ENCODE measurements at regions not wholly inside any gene's neighbourhood (a gene's known extent, or its start where the extent isn't known, plus 50 kb on each side); places are given as distances from the start of the nearest gene placed in this dataset.
A peak's percentile ranks its signal among the peaks of the same experiment; 100 is the strongest.

GRCh38 chr11:69878927-69879728 is 59.9 kb upstream of the FGF3 start:
- H3K4me3 ChIP-seq: no peak overlapping the region
- intact Hi-C loops (cut with DNase I): no loop called here
- H3K27ac ChIP-seq: no peak overlapping the region
- TF ChIP-seq CTCF (IDR thresholded peaks at IDR 0.05): no peak
- H3K4me1 ChIP-seq: no peaks in the 10 kb centered on the region
- ATAC-seq (no peak), DNase-seq (peak in 2 of 4 donors; percentile 13 to 45)
- H3K27me3 ChIP-seq: peaks cover 0 to 54% of the 10 kb centered on the region in 2 donors
- no peaks in the 10 kb centered on the region for H3K36me3 ChIP-seq
- H3K9me3 ChIP-seq: no peaks in the 10 kb centered on the region

GRCh38 chr11:69879729-69880005 is 60.5 kb upstream of the FGF3 start:
- Histone ChIP-seq H3K4me3 (no peak overlapping the region), H3K4me1 (no peaks in the 10 kb centered on the region), H3K36me3 (no peaks in the 10 kb centered on the region), H3K9me3 (no peaks in the 10 kb centered on the region), H3K27ac (no peak overlapping the region), H3K27me3 (peaks cover 0 to 52% of the 10 kb centered on the region in 2 donors)
- ATAC-seq (no peak), DNase-seq (peak in 2 of 4 donors; percentile 19 to 40)
- TF ChIP-seq CTCF (IDR thresholded peaks at IDR 0.05): no peak
- intact Hi-C loops (cut with DNase I): no loop called here

- no peaks in the 10 kb centered on the region for H3K9me3 ChIP-seq
- H3K4me1 ChIP-seq: no peaks in the 10 kb centered on the region
- no peak overlapping the region for H3K4me3 ChIP-seq
- no peak for ATAC-seq
- TF ChIP-seq CTCF (IDR thresholded peaks at IDR 0.05): no peak
- peak in 2 of 4 donors; percentile 23 to 49 for DNase-seq
- no peak overlapping the region for H3K27ac ChIP-seq
- H3K36me3 ChIP-seq: no peaks in the 10 kb centered on the region
- intact Hi-C loops (cut with DNase I): no loop called here
- H3K27me3 ChIP-seq: peaks cover 0 to 46% of the 10 kb centered on the region in 2 donors
These were observed 61.0 kb upstream of the FGF3 start for GRCh38 chr11:69880041-69880825.

GRCh38 chr11:69880826-69881445 is 61.7 kb upstream of the FGF3 start:
- Histone ChIP-seq H3K27me3 (peaks cover 0 to 42% of the 10 kb centered on the region in 2 donors), H3K4me1 (no peaks in the 10 kb centered on the region), H3K27ac (no peak overlapping the region), H3K36me3 (no peaks in the 10 kb centered on the region), H3K9me3 (no peaks in the 10 kb centered on the region), H3K4me3 (no peak overlapping the region)
- ATAC-seq: no peak
- intact Hi-C loops (cut with DNase I): no loop called here
- no peak for TF ChIP-seq CTCF (IDR thresholded peaks at IDR 0.05)
- peak in 2 of 4 donors; percentile 16 to 51 for DNase-seq

Data from left lung (tissue), 4 donors.